ENCODE measurements at regions not wholly inside any gene's neighbourhood (a gene's known extent, or its start where the extent isn't known, plus 50 kb on each side); places are given as distances from the start of the nearest gene placed in this dataset.

DNA sequence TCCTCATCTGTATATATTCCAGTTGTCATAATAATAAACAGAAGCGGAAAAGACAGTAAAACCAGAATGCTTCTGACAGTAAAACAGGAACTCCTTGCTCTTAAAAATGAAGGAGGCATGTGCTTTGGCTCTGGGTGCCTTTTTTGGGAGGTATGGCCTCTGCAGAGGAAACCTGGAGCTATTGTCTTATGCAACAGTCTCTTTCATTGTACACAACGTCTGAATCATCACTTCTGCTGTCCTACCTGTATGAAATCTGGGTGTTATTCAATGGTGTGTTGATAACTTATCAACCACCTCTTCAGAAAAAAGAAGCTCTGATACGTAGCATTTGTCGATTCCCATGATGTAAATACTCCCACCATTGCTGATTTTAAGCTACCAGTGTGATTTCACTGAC lies 64.8 kb downstream of the CDCA7 start:
- DNase-seq: no peak

DNA sequence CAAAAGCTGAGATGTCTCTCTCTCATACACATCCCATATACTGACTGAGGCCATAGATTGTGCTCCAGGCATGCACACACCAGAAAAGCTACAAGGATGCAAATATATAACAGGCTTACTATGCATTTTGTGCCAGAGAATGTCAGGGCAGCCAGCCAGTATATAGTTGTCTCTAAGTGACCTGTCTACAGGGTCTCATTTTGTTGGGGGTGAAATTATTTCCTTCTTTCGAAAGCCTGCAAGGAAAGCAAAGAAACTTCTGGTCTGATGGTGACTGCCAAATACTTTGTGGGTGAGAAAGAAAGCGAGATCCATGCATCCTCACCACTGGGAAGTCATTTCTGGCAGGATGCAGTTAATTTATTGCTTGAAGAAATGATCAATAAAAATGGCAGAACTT lies 70.2 kb downstream of the CDCA7 start:
- DNase-seq: no peak

DNA sequence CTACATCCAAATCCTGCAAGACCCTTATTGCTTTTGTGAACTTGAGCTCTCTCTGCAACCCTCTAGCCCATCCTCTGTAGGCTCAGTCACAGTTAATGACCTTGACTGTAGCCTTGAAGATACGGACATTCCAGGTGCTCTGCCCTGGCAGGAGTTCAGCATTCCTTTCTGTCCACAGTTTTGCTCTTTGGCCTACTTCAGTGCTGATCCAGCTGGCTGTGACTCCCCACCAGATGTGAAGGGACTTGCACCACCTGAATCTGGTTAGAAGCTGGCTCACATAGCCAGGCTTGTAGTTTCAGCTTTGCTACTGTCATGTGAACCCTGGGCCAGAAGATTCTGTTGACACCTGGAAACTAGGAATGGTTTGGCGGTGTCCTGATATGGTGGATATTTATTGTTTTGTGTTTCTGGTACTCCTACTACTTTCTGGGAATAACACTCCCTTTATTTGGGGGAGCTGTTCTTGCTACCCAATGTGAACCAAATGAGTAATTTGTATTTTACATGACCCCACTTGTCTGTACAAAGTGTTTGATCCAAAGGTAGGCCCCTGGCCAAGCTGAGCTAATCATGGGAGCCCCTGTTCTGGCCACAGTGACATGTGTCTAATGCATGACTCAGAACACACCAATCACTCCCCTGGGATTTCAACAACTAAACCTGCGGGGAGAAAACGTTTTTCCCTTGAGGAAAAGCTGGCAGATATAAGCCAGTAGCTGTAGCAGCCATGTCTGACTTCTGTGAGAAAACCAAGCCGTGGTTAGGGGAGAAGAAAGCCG lies 73.4 kb downstream of the CDCA7 start:
- DNase-seq: no peak

GRCh38 chr2:173431191-173431590 lies 76.5 kb downstream of the CDCA7 start:
- no peak for DNase-seq

GRCh38 chr2:173432049-173432754 lies 77.5 kb downstream of the CDCA7 start:
- DNase-seq: no peak

GRCh38 chr2:173434762-173435569 lies 80.3 kb downstream of the CDCA7 start:
- DNase-seq: no peak

DNA sequence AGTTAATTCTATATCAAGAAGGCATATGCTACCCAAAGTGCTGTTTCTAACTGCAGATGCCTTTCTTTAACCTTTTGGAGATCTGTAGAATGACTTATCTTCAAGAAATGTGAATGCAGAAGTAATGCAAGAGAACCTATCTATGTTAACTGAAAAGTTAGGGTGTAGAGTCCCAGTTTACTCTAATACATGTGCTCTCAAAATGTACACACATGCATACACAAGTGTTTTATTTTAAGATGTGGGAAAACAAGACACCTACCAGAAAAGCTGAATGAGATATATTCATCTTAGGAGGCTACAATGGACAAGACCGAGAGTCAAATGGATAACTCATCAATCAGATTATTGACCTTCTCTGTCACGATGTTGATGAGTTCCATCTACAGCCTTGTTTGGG lies 80.9 kb downstream of the CDCA7 start:
- DNase-seq: no peak

DNA sequence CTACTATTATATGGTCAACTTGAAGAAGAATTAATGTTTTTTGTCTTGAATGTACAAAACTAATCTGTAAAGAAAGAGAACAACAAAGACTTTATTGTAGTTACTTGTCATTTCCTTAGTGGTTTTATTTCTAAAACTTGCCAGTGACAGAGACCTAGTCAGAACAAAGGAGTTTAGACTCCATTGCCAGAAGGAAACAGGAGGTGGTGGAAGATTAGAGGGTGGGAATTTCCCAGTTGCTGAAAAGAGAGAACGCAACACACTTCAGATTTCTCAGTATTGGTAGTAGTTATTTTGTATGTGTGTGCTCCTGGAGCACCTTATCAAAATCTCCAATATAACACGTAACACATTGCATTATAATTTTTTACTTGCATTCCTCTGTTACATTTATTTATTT lies 81.4 kb downstream of the CDCA7 start:
- no peak for DNase-seq

DNA sequence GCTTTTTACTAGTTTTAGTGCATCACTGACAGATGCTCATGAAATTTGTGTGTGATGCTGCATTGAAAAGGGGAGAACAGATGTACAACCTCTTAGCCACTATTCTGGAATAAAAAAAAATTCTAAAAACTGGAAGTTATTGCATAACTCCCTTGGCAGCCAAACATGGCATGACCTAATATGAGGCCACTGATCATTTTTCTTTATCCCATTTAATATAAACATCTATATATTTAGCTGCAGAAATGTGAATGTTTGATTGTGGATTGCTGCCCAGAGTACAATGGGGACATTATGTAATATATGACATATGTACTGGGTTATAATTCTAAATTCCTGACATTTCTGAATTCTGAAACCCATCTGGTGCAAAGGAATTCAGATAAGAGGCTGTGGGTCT lies 86.5 kb downstream of the CDCA7 start:
- no peak for DNase-seq

DNA sequence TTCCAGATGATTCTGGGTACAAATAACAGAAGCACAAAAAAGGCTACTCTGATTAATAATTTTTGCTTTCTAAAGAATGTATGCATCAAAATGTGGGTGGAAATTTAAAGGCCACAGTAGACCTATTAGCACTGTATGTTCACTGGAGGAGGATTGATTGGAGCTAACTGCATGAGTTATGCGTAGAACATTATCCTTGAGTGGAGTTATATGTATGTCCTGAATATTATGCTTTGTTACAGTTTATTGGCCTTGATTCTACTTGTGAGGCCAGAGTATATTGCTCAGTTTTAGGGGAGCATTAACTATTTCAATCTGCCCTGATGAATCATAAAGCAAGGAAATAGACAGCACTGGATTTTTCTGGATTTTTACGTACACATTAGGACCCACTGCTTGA lies 87.9 kb downstream of the CDCA7 start:
- no peak for DNase-seq

GRCh38 chr2:173446722-173447121 lies 92.0 kb downstream of the CDCA7 start:
- DNase-seq: no peak

DNA sequence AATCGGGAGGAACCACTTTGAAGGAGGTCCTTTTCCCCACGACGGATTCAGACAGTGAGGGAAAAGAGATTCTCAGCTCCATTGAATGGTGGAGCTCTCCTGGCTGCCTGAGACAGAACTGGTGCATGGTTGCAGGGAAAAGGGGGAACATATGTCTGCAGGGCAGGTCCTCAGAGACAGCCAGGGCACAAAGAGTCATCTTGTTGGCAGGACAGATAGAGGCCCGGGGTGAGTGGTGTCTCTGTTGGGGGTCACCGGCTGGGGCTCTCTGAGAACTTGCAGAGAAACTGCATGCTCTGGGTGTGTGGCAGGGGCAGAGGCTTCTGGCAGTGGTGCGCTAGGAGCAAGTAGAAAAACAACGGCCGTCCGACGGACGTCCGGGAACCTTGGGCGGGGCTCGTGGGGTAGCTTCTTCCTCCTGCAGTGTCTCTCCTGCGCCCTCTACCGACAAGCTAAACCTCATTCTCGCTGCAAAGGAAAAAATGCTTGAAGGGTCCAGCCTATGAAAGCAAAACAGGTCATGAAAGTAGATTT lies 94.3 kb downstream of the CDCA7 start:
- no peak for DNase-seq

DNA sequence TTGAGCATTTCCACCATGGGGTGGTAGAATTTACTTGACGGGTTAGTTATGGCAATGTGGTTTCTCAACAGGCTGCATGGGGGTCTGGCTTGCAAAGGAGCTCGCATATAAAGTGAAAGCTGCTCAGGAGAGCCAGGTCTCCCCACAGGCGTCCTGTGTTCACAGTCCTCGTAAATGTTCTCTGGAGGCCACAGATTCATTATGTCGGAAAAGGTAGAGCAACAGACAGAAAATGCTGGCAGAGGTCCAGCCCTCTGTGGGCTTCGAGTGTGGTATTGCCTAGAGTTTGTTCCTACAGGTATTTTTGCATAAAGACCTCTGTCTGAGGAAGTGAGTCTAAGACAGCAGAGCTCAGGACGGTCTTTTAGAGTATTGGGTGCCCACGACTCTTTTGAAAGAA lies 96.4 kb downstream of the CDCA7 start:
- DNase-seq: no peak

GRCh38 chr2:173451941-173452340 lies 97.3 kb downstream of the CDCA7 start:
- DNase-seq: no peak

GRCh38 chr2:173452416-173452815 lies 97.7 kb downstream of the CDCA7 start:
- peak in 1 of 2 experiments; percentile 23 for DNase-seq

GRCh38 chr2:173456960-173457359 lies 102.3 kb downstream of the CDCA7 start:
- DNase-seq: no peak

DNA sequence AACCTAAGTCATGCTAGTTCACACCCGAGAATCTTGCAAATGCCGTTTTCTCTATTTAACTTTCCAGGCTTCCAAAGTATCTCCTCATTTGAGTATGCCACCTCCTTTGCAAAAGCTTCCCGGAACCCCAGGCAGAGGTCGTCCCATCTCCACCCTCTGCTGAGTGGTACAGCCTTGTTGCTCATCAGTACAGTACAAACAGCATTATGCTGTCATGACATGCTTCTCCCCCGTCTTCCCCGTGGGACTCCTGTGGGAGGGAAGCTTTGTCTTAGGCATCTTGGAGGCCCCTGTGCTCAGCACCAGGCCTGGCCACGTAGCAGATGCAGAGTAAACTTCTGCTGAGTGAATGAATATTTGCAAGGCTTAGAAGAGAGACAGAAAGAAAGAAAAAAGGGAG lies 102.7 kb downstream of the CDCA7 start:
- no peak for DNase-seq

- DNase-seq: no peak
Measured at GRCh38 chr2:173458991-173459780, 104.5 kb downstream of the CDCA7 start.

GRCh38 chr2:173462892-173463840 lies 108.5 kb downstream of the CDCA7 start:
- DNase-seq: no peak

- DNase-seq: no peak
Measured at GRCh38 chr2:173463846-173464245, 109.2 kb downstream of the CDCA7 start.

GRCh38 chr2:173467751-173468150 lies 113.1 kb downstream of the CDCA7 start:
- no peak for DNase-seq

Measured in NCI-H2081 (cell line).